Heart right ventricle (tissue), 16 donors: ENCODE measurements at regions not wholly inside any gene's neighbourhood (a gene's known extent, or its start where the extent isn't known, plus 50 kb on each side); places are given as distances from the start of the nearest gene placed in this dataset.

Experiments
- ATAC-seq, 8 donors: fragments of 200-7000 bp; cut with Tn5 transposase; one replicate each; pipeline ENCODE4 v1.9.1; 2020; ENCODE audit warnings: mild to moderate bottlenecking in 8 of 8, moderate library complexity in 8 of 8, moderate number of reproducible peaks in 1 of 8
- DNase-seq, 2 donors: peaks; one replicate each; pipeline ENCODE4 v3.0.0-alpha.2; 2020
- H3K27ac ChIP-seq, 10 donors: fragments of 200-600 bp; sonication (generic) in 2 of 10; one replicate each; pipeline versions ENCODE4 v1.5.0 to v1.8.0; 2020 to 2022; ENCODE audit warnings: mild to moderate bottlenecking in 3 of 10
- H3K27me3 ChIP-seq, 7 donors: fragments of 200-600 bp; one replicate each; pipeline ENCODE4 v1.8.0; 2021 to 2022; ENCODE audit warnings: mild to moderate bottlenecking in 2 of 7
- H3K36me3 ChIP-seq, 9 donors: fragments of 200-600 bp; sonication (generic) in 1 of 9; one replicate each; pipeline versions ENCODE4 v1.5.0 to v1.8.0; 2020 to 2022; ENCODE audit warnings: mild to moderate bottlenecking in 2 of 9
- H3K4me1 ChIP-seq, 9 donors: fragments of 200-600 bp; sonication (generic) in 1 of 9; one replicate each; pipeline versions ENCODE4 v1.5.0 to v1.8.0; 2020 to 2022; ENCODE audit warnings: mild to moderate bottlenecking in 4 of 9
- H3K4me3 ChIP-seq, 10 donors: fragments of 200-600 bp; sonication (generic) in 2 of 10; one replicate each; pipeline versions ENCODE4 v1.5.0 to v1.8.0; 2020 to 2022; ENCODE audit warnings: mild to moderate bottlenecking in 7 of 10, moderate library complexity in 2 of 10
- H3K9me3 ChIP-seq, 11 donors: fragments of 200-600 bp in 10 of 11; sonication (generic) in 2 of 11; one replicate each; pipeline versions ENCODE4 v1.5.0 to v1.8.0; 2013 to 2022; ENCODE audit warnings: mild to moderate bottlenecking in 2 of 11, control low read depth in 1 of 11, moderate library complexity in 1 of 11
- CTCF ChIP-seq, 9 donors: fragments of 200-600 bp; sonication (generic) in 2 of 9; IDR thresholded peaks; one replicate each; pipeline versions ENCODE4 v1.5.0 to v1.8.0; 2021 to 2022; ENCODE audit warnings: antibody characterized with exemption in 9 of 9, mild to moderate bottlenecking in 5 of 9, moderate library complexity in 1 of 9
- WGBS, 2 donors: extraction: QIAGEN DNeasy Blood & Tissue Kit; methylation state at CpG; one replicate each; pipeline ENCODE4 v1.1.7; 2013; ENCODE audit warnings: inconsistent platforms in 1 of 2; 5-methylcytosine and 5-hydroxymethylcytosine counted together
- intact Hi-C, 10 donors: fragments of 100-400 bp; cut with DNase I; formaldehyde crosslinking; loops; one replicate each; pipeline versions ENCODE4 v1.11.1 to v1.14.2; 2022
- donor health status: Arrhythmogenic right ventricular cardiomyopathy.
- donor health status: ischemic (EF 13 %, LVEDD 7.1; RV severe dilation, severe dysfunction).
- donor health status: healthy with polysubstance abuse.
- donor health status: DM: no; HTN: yes; CAD: no.
- donor health status: DM: no; HTN: no; CAD: no.
- donor health status: ischemic (EF 25% LVEDD 6.9; RV normal size, moderate dysfunction).
- donor health status: ischemic (EF 25% LVEDD 5.7; RV mildly dilated, moderate dysfunction).
- donor health status: healthy.
- donor health status: DM: yes; HTN: yes; CAD: no.
- donor health status: Ischemic cardiomyopathy.
- donor health status: ischemic (EF 35%, LVEDD 5.7; RV mildly dilated, moderate dysfunction).
- donor health status: nonischemic (EF 11% LVEDD 7.7; RV severe dilation, severe dysfunction).
- donor health status: DM: yes; HTN: yes; CAD: no.
- donor health status: PGD.
- donor health status: ischemic (EF 29% LVEDD 5.4; RV normal size, mild dysfunction).
- donor health status: nonischemic (EF 23%, LVEDD 6.1; RV moderate dilation, normal function).

- Histone ChIP-seq H3K27ac (peak overlapping the region in 8 of 10 donors; percentile 25 to 71 (median 64)), H3K9me3 (no peaks in the 10 kb centered on the region), H3K4me1 (peaks cover 21 to 76% (median 50%) of the 10 kb centered on the region in 9 donors), H3K4me3 (no peak overlapping the region), H3K27me3 (no peaks in the 10 kb centered on the region), H3K36me3 (no peaks in the 10 kb centered on the region)
- TF ChIP-seq CTCF (IDR thresholded peaks at IDR 0.05): no peak
- intact Hi-C loops: loop anchor here in 1 of 10 donors (1.0 kb wide), 1 partner anchor 13 kb away; no protein-coding TSS in a partner anchor
- DNase-seq (no peak), ATAC-seq (no peak)
- WGBS, 2 donors: 77 to 81% methylated on average over 24 of the region's 24 CpGs
Observed at GRCh38 chr16:85207357-85207921, 95.2 kb upstream of the CIBAR2 start.

- Histone ChIP-seq H3K4me3 (no peak overlapping the region), H3K36me3 (no peaks in the 10 kb centered on the region), H3K27me3 (no peaks in the 10 kb centered on the region), H3K4me1 (peaks cover 13 to 75% (median 44%) of the 10 kb centered on the region in 9 donors), H3K27ac (no peak overlapping the region), H3K9me3 (no peaks in the 10 kb centered on the region)
- intact Hi-C loops: no loop called here
- no peak for TF ChIP-seq CTCF (IDR thresholded peaks at IDR 0.05)
- no peak for ATAC-seq
- WGBS, 2 donors: 96 to 97% methylated on average over 17 of the region's 17 CpGs
- no peak for DNase-seq
Observed at GRCh38 chr16:85208181-85208580, 95.9 kb upstream of the CIBAR2 start.

GRCh38 chr16:85208643-85209520 is 96.6 kb upstream of the CIBAR2 start:
- H3K27me3 ChIP-seq: no peaks in the 10 kb centered on the region
- ATAC-seq: no peak
- H3K4me1 ChIP-seq: peaks cover 13 to 75% (median 38%) of the 10 kb centered on the region in 9 donors
- no peaks in the 10 kb centered on the region for H3K36me3 ChIP-seq
- no peak overlapping the region for H3K4me3 ChIP-seq
- intact Hi-C loops: no loop called here
- no peak overlapping the region for H3K27ac ChIP-seq
- no peak for TF ChIP-seq CTCF (IDR thresholded peaks at IDR 0.05)
- no peaks in the 10 kb centered on the region for H3K9me3 ChIP-seq
- DNase-seq: no peak
- 90 to 95% methylated on average over 38 of the region's 38 CpGs for WGBS, 2 donors

GRCh38 chr16:85209526-85210121 is 97.4 kb upstream of the CIBAR2 start:
- WGBS, 2 donors: 51 to 67% methylated on average over 17 of the region's 17 CpGs
- intact Hi-C loops: no loop called here
- Histone ChIP-seq H3K27ac (peak overlapping the region in 3 of 10 donors; percentile 12 to 30 (median 25)), H3K9me3 (no peaks in the 10 kb centered on the region), H3K4me3 (no peak overlapping the region), H3K4me1 (peaks cover 13 to 77% (median 38%) of the 10 kb centered on the region in 9 donors), H3K27me3 (no peaks in the 10 kb centered on the region), H3K36me3 (no peaks in the 10 kb centered on the region)
- no peak for TF ChIP-seq CTCF (IDR thresholded peaks at IDR 0.05)
- peak in 6 of 8 donors; percentile 4 to 45 (median 30) for ATAC-seq
- peak; percentile 54 to 65 for DNase-seq
